Muscle layer of colon (tissue), 2 donors: ENCODE measurements at regions not wholly inside any gene's neighbourhood (a gene's known extent, or its start where the extent isn't known, plus 50 kb on each side); places are given as distances from the start of the nearest gene placed in this dataset.
A peak's percentile ranks its signal among the peaks of the same experiment; 100 is the strongest.

Source experiments
- H3K27ac ChIP-seq: one replicate; pipeline ENCODE4 v1.7.0; 2013; ENCODE audit warnings: low read depth, mild to moderate bottlenecking, low read length, moderate library complexity
- H3K27me3 ChIP-seq, 2 donors: one replicate each; pipeline ENCODE4 v1.7.0; 2013; ENCODE audit warnings: low read length in 2 of 2, mild to moderate bottlenecking in 2 of 2; ENCODE audit not compliant: insufficient read depth in 2 of 2, control insufficient read depth in 1 of 2
- H3K36me3 ChIP-seq: one replicate; pipeline ENCODE4 v1.7.0; 2013; ENCODE audit warnings: mild to moderate bottlenecking, low read length; ENCODE audit not compliant: insufficient read depth
- H3K4me1 ChIP-seq: one replicate; pipeline ENCODE4 v1.7.0; 2013; ENCODE audit warnings: mild to moderate bottlenecking, low read length; ENCODE audit not compliant: insufficient read depth
- H3K4me3 ChIP-seq, 2 donors: one replicate each; pipeline ENCODE4 v1.7.0; 2013; ENCODE audit warnings: low read length in 2 of 2, low read depth in 1 of 2, mild to moderate bottlenecking in 1 of 2, moderate library complexity in 1 of 2
- H3K9ac ChIP-seq: one replicate; pipeline ENCODE4 v1.7.0; 2013; ENCODE audit warnings: low read length
- H3K9me3 ChIP-seq: one replicate; pipeline ENCODE4 v1.7.0; 2013; ENCODE audit warnings: mild to moderate bottlenecking, low read length
- donor health status: abdominal sarcoma.
- donor health status: Adenocarcinoma of cecum.

GRCh38 chr7:25646726-25647413 lies 418.6 kb upstream of the NPVF start:
- H3K36me3 ChIP-seq, result no peaks in the 10 kb centered on the region
- no peak overlapping the region for H3K27ac ChIP-seq
- no peak overlapping the region for H3K9ac ChIP-seq
- H3K4me3 ChIP-seq, result no peak overlapping the region
- no peaks in the 10 kb centered on the region for H3K4me1 ChIP-seq
- H3K27me3 ChIP-seq, result no peaks in the 10 kb centered on the region
- no peaks in the 10 kb centered on the region for H3K9me3 ChIP-seq

DNA sequence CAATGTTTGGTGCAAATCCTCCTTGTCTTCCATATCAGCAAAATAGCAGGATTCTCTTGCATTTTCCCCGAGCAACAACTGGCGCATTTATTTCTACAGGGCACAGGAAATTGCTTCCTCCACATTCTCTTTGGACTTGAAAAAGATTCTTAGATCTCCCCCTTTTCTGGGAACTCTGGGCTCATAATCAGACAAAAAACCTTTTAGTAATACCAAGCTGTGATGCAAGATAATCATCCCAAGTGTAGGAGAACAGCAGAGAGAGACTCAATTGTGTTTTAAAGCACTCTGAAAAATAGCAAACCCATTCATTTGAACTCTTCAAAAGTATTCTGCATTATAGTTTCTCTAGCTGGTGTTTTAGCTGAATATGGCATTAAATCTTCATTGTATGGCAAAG lies 419.6 kb upstream of the NPVF start:
- no peaks in the 10 kb centered on the region for H3K4me1 ChIP-seq
- H3K9me3 ChIP-seq, result no peaks in the 10 kb centered on the region
- no peaks in the 10 kb centered on the region for H3K36me3 ChIP-seq
- H3K27ac ChIP-seq, result no peak overlapping the region
- no peak overlapping the region for H3K4me3 ChIP-seq
- no peaks in the 10 kb centered on the region for H3K27me3 ChIP-seq
- no peak overlapping the region for H3K9ac ChIP-seq

GRCh38 chr7:25652366-25652765 lies 424.1 kb upstream of the NPVF start:
- Histone ChIP-seq H3K27me3 (no peaks in the 10 kb centered on the region), H3K36me3 (no peaks in the 10 kb centered on the region), H3K9ac (no peak overlapping the region), H3K9me3 (no peaks in the 10 kb centered on the region), H3K4me1 (peaks cover 14% of the 10 kb centered on the region), H3K27ac (no peak overlapping the region), H3K4me3 (no peak overlapping the region)

DNA sequence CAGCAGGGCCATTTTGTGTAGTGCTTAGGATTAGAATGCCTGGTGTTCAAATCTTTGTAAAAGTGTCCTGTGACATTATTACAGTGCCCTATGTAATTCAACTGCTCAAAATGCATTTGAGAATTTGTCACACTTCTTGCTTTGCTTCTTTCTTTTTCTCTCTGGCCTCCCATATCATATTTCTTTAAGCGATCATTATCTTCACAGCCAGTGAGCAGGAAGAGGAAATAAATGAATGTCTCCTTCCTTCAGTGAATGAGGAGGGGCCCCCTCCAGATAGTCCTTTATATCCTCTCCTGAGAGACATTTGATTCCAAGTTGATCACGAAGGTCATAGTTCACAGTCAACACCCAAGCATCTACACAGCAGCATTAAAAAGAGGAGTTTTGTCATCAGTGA lies 425.1 kb upstream of the NPVF start:
- H3K27me3 ChIP-seq, result no peaks in the 10 kb centered on the region
- peaks cover 23% of the 10 kb centered on the region for H3K4me1 ChIP-seq
- no peaks in the 10 kb centered on the region for H3K36me3 ChIP-seq
- H3K9ac ChIP-seq, result no peak overlapping the region
- no peak overlapping the region for H3K27ac ChIP-seq
- H3K9me3 ChIP-seq, result no peaks in the 10 kb centered on the region
- H3K4me3 ChIP-seq, result no peak overlapping the region

GRCh38 chr7:25656071-25656470 lies 427.8 kb upstream of the NPVF start:
- no peaks in the 10 kb centered on the region for H3K36me3 ChIP-seq
- no peak overlapping the region for H3K4me3 ChIP-seq
- no peaks in the 10 kb centered on the region for H3K9me3 ChIP-seq
- no peaks in the 10 kb centered on the region for H3K27me3 ChIP-seq
- peaks cover 50% of the 10 kb centered on the region for H3K4me1 ChIP-seq
- no peak overlapping the region for H3K9ac ChIP-seq
- H3K27ac ChIP-seq, result no peak overlapping the region

GRCh38 chr7:25656581-25657026 lies 428.3 kb upstream of the NPVF start:
- Histone ChIP-seq H3K9me3 (no peaks in the 10 kb centered on the region), H3K9ac (no peak overlapping the region), H3K27me3 (no peaks in the 10 kb centered on the region), H3K4me3 (no peak overlapping the region), H3K27ac (no peak overlapping the region), H3K4me1 (peaks cover 52% of the 10 kb centered on the region), H3K36me3 (no peaks in the 10 kb centered on the region)

- Histone ChIP-seq H3K36me3 (no peaks in the 10 kb centered on the region), H3K27ac (no peak overlapping the region), H3K27me3 (no peaks in the 10 kb centered on the region), H3K9me3 (no peaks in the 10 kb centered on the region), H3K9ac (no peak overlapping the region), H3K4me1 (peaks cover 66% of the 10 kb centered on the region), H3K4me3 (no peak overlapping the region)
Measured at GRCh38 chr7:25658375-25658774, 430.1 kb upstream of the NPVF start.

DNA sequence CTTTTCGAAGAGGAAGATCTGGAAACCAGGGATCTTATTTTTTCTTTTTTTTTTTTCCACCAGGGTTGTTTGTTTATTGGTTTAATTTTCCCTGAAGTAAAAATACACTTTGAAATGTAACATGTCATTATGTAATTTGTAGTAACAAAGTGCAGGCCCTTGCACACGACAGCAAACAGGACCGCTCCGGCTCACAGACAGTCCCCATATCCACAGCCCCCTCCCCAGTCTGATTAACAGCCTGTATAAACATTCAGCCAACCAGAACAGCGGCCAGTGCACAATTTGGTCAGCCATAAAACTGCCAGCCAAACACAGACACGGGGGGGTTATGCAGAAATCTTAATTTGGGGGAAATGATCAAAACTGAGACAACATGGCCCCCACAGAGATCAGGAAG lies 431.6 kb upstream of the NPVF start:
- no peaks in the 10 kb centered on the region for H3K36me3 ChIP-seq
- H3K4me3 ChIP-seq, result no peak overlapping the region
- H3K27me3 ChIP-seq, result no peaks in the 10 kb centered on the region
- peak overlapping the region; percentile 45 for H3K27ac ChIP-seq
- no peaks in the 10 kb centered on the region for H3K9me3 ChIP-seq
- H3K4me1 ChIP-seq, result peaks cover 80% of the 10 kb centered on the region
- H3K9ac ChIP-seq, result no peak overlapping the region

DNA sequence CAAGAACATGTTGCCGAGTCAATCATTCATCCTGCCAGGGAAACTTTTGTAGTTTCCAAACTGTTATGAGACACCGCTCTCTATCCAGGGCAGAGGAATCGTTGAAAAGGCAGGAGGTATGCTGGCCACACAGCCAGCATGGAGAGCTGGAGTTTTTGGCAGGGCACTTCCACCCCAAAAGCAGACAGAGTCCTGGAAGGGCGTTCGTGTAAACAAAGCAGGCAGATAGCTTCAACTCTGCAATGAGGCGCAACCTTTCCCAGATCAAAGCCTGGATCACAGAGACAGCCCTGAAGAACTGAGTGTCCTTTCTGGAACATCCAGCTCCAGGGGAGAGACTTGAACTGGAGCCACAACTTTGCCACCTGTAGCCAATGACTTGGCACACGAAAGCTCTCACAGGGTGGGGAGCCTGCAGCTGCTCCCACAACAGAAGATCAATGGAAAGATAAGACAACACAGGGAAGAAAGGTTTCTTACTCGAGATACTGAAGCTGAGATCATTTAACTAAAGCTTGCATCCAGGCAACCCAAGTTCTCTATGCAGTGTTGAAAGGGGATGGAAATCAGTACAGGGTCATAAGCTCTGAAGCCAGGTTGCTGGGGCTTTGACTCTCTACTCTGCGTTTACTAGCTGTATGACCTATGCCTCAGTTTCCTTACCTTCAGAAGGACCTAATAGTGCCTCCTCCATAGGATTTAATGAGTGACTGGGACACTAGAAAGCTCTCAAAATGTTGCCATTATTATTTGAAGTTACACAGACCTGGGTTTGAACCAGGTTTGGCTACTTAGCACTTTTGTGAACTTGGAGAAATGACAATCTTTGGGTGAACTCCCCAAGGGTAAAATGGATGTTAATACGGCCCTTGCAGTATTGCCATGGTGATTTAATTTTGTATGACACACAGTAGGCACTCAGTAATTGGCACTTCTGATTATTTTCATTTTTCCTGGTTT lies 434.8 kb upstream of the NPVF start:
- peak overlapping the region; percentile 78 for H3K27ac ChIP-seq
- H3K36me3 ChIP-seq, result no peaks in the 10 kb centered on the region
- H3K9me3 ChIP-seq, result no peaks in the 10 kb centered on the region
- no peaks in the 10 kb centered on the region for H3K27me3 ChIP-seq
- H3K9ac ChIP-seq, result no peak overlapping the region
- H3K4me1 ChIP-seq, result peaks cover 74% of the 10 kb centered on the region
- no peak overlapping the region for H3K4me3 ChIP-seq

- Histone ChIP-seq H3K27ac (peak overlapping the region; percentile 78), H3K27me3 (no peaks in the 10 kb centered on the region), H3K9me3 (no peaks in the 10 kb centered on the region), H3K9ac (no peak overlapping the region), H3K36me3 (no peaks in the 10 kb centered on the region), H3K4me1 (peaks cover 67% of the 10 kb centered on the region), H3K4me3 (no peak overlapping the region)
Measured at GRCh38 chr7:25663877-25664276, 435.6 kb upstream of the NPVF start.

DNA sequence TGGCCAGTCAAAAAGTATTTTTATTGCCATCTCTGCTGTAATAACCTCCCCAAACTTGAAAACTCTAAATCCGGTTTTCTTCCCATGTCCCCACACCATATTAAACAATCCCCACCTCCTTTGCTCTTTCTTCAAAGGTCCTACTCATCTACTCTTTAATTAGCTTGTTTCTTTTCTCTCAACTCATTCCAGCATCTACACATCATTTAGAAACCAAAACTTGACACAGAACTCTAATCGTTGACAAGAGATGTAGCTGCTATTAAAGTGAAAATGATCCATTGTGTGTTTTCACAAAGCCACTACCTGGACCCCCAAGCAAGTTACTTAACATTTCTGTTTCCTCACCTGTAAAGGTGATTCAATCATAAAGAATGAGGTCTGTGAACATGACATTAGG lies 436.3 kb upstream of the NPVF start:
- Histone ChIP-seq H3K27ac (peak overlapping the region; percentile 78), H3K36me3 (no peaks in the 10 kb centered on the region), H3K27me3 (no peaks in the 10 kb centered on the region), H3K4me1 (peaks cover 63% of the 10 kb centered on the region), H3K9ac (no peak overlapping the region), H3K9me3 (no peaks in the 10 kb centered on the region), H3K4me3 (no peak overlapping the region)
